Ovary (tissue), 7 donors: ENCODE measurements at regions not wholly inside any gene's neighbourhood (a gene's known extent, or its start where the extent isn't known, plus 50 kb on each side); places are given as distances from the start of the nearest gene placed in this dataset.

Source experiments
- DNase-seq, 5 donors: peaks; one replicate each; pipeline ENCODE4 v3.0.0-alpha.2; 2019 to 2020
- H3K27ac ChIP-seq, 2 donors: fragments of 200-600 bp; one replicate each; pipeline versions ENCODE4 v1.5.1 to v1.8.0; 2019 to 2022
- H3K27me3 ChIP-seq: fragments of 200-600 bp; one replicate; pipeline ENCODE4 v1.8.0; 2022
- H3K36me3 ChIP-seq: fragments of 200-600 bp; sonication (generic); one replicate; pipeline ENCODE4 v1.5.1; 2019
- H3K4me1 ChIP-seq: one replicate; pipeline ENCODE4 v1.8.1; 2013; ENCODE audit warnings: mild to moderate bottlenecking, moderate library complexity; ENCODE audit not compliant: insufficient read depth
- H3K4me3 ChIP-seq: fragments of 200-600 bp; sonication (generic); one replicate; pipeline ENCODE4 v1.5.1; 2017
- H3K9me3 ChIP-seq, 2 donors: fragments of 200-600 bp in 1 of 2; sonication (generic) in 1 of 2; one replicate each; pipeline versions ENCODE4 v1.5.1 to v1.8.1; 2013 to 2019; ENCODE audit warnings: mild to moderate bottlenecking in 1 of 2, moderate library complexity in 1 of 2
- CTCF ChIP-seq, 3 donors: fragments of 450-650 bp in 2 of 3; fragments of 200-600 bp in 1 of 3; IDR thresholded peaks; one replicate each; pipeline versions ENCODE4 v1.5.1 to v1.8.0; 2016 to 2022; ENCODE audit warnings: antibody characterized with exemption in 3 of 3, mild to moderate bottlenecking in 1 of 3
- EP300 ChIP-seq: sonication (generic); formaldehyde crosslinking; IDR thresholded peaks from one replicate; pipeline ENCODE4 v1.6.1; 2017; ENCODE audit warnings: antibody characterized with exemption
- POLR2A ChIP-seq: fragments of 450-650 bp; IDR thresholded peaks from one replicate; pipeline ENCODE4 v1.6.1; 2017; ENCODE audit warnings: antibody characterized with exemption, mild to moderate bottlenecking, moderate library complexity
- WGBS, 3 donors: extraction: QIAGEN DNeasy Blood & Tissue Kit in 1 of 3; methylation state at CpG; one replicate each; pipeline versions ENCODE4 v1.1.5 to v1.1.7; 2013 to 2017; 5-methylcytosine and 5-hydroxymethylcytosine counted together
- intact Hi-C, 4 donors: fragments of 100-400 bp; cut with DNase I; formaldehyde crosslinking; loops; one replicate each; pipeline versions ENCODE4 v1.11.0 to v1.15.1; 2022 to 2023
- donor health status: DM: no; HTN: no; CAD: no; lungs with moderate emphysema.
- donor health status: DM: no; HTN: no; CAD: no.
- donor health status: Bipolar disorder and iron deficiency.
- donor health status: DM: no; HTN: no; CAD: no.
- donor health status: DM: yes; HTN: yes; CAD: no.

GRCh38 chr6:139703780-139704179 lies 329.3 kb upstream of the CITED2 start:
- H3K27me3 ChIP-seq = no peaks in the 10 kb centered on the region
- no peaks in the 10 kb centered on the region for H3K36me3 ChIP-seq
- intact Hi-C loops = loop anchor here in 1 of 4 donors (5.0 kb wide), 1 partner anchor 326 kb away; no protein-coding TSS in a partner anchor
- H3K27ac ChIP-seq = no peak overlapping the region
- H3K4me1 ChIP-seq = peaks cover 8% of the 10 kb centered on the region
- 97 to 100% (median 98%) methylated on average over 1 of the region's 1 CpG for WGBS, 3 donors
- no peak overlapping the region for H3K4me3 ChIP-seq
- TF ChIP-seq POLR2A = no peak
- no peak for TF ChIP-seq EP300
- no peak for TF ChIP-seq CTCF (IDR thresholded peaks at IDR 0.05)
- no peaks in the 10 kb centered on the region for H3K9me3 ChIP-seq
- no peak for DNase-seq

GRCh38 chr6:139702706-139703105 lies 328.3 kb upstream of the CITED2 start:
- no peak for TF ChIP-seq EP300
- TF ChIP-seq CTCF (IDR thresholded peaks at IDR 0.05) = no peak
- no peak for TF ChIP-seq POLR2A
- Histone ChIP-seq H3K27ac (no peak overlapping the region), H3K4me1 (peaks cover 2% of the 10 kb centered on the region), H3K27me3 (no peaks in the 10 kb centered on the region), H3K9me3 (no peaks in the 10 kb centered on the region), H3K4me3 (no peak overlapping the region), H3K36me3 (no peaks in the 10 kb centered on the region)
- intact Hi-C loops = loop anchor here in 1 of 4 donors (5.0 kb wide), 1 partner anchor 325 kb away; no protein-coding TSS in a partner anchor
- no peak for DNase-seq

GRCh38 chr6:139701695-139702094 lies 327.2 kb upstream of the CITED2 start:
- no peak overlapping the region for H3K27ac ChIP-seq
- DNase-seq = no peak
- peaks cover 2% of the 10 kb centered on the region for H3K4me1 ChIP-seq
- H3K9me3 ChIP-seq = no peaks in the 10 kb centered on the region
- 96 to 97% (median 97%) methylated on average over 4 of the region's 4 CpGs for WGBS, 3 donors
- H3K27me3 ChIP-seq = no peaks in the 10 kb centered on the region
- H3K4me3 ChIP-seq = no peak overlapping the region
- TF ChIP-seq CTCF (IDR thresholded peaks at IDR 0.05) = no peak
- TF ChIP-seq EP300 = no peak
- TF ChIP-seq POLR2A = no peak
- no peaks in the 10 kb centered on the region for H3K36me3 ChIP-seq
- intact Hi-C loops = loop anchor here in 1 of 4 donors (5.0 kb wide), 1 partner anchor 324 kb away; no protein-coding TSS in a partner anchor

- TF ChIP-seq CTCF (IDR thresholded peaks at IDR 0.05) (no peak), EP300 (no peak), POLR2A (no peak)
- H3K27ac ChIP-seq = no peak overlapping the region
- H3K9me3 ChIP-seq = no peaks in the 10 kb centered on the region
- peaks cover 2% of the 10 kb centered on the region for H3K4me1 ChIP-seq
- no peak overlapping the region for H3K4me3 ChIP-seq
- DNase-seq = no peak
- intact Hi-C loops = loop anchor here in 1 of 4 donors (5.0 kb wide), 1 partner anchor 324 kb away; no protein-coding TSS in a partner anchor
- 93 to 100% (median 97%) methylated on average over 1 of the region's 1 CpG for WGBS, 3 donors
- H3K36me3 ChIP-seq = no peaks in the 10 kb centered on the region
- H3K27me3 ChIP-seq = no peaks in the 10 kb centered on the region
Measured at GRCh38 chr6:139701003-139701402, 326.6 kb upstream of the CITED2 start.
